ENCODE measurements at regions not wholly inside any gene's neighbourhood (a gene's known extent, or its start where the extent isn't known, plus 50 kb on each side); places are given as distances from the start of the nearest gene placed in this dataset.

DNA sequence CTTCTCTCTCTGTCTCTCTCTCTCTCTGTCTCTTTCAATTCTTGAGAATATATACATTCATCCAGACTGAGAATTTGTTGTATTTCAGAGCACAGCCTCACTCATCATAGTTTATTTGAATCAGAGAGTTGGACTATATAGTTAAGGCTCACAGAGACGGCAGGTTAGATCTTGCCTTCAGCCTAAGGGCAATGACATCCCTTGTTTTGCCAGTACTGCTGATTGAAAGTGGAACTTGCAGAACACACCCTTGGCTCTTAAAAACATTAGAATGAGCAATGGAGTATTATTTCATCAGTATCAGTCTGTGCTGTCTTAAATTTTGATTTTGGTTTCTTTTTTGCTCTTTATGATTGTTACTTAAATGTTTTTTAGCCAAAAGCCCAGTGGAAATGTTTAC is 62.0 kb upstream of the DSG1 start:
- DNase-seq (ENCODE audit: extremely low spot score) = no peak
- TF ChIP-seq, protein P1, sequence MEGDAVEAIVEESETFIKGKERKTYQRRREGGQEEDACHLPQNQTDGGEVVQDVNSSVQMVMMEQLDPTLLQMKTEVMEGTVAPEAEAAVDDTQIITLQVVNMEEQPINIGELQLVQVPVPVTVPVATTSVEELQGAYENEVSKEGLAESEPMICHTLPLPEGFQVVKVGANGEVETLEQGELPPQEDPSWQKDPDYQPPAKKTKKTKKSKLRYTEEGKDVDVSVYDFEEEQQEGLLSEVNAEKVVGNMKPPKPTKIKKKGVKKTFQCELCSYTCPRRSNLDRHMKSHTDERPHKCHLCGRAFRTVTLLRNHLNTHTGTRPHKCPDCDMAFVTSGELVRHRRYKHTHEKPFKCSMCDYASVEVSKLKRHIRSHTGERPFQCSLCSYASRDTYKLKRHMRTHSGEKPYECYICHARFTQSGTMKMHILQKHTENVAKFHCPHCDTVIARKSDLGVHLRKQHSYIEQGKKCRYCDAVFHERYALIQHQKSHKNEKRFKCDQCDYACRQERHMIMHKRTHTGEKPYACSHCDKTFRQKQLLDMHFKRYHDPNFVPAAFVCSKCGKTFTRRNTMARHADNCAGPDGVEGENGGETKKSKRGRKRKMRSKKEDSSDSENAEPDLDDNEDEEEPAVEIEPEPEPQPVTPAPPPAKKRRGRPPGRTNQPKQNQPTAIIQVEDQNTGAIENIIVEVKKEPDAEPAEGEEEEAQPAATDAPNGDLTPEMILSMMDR (IDR thresholded peaks at IDR 0.05; ENCODE audit: control extremely low read depth, extremely low read depth, low read depth, missing control alignments) = no peak
- ChIA-PET CTCF (interaction anchor here (3.3 kb wide), 1 partner anchor 11 kb away, joined by 11 read pairs; no protein-coding TSS in a partner anchor), POLR2A (no interaction called here)

DNA sequence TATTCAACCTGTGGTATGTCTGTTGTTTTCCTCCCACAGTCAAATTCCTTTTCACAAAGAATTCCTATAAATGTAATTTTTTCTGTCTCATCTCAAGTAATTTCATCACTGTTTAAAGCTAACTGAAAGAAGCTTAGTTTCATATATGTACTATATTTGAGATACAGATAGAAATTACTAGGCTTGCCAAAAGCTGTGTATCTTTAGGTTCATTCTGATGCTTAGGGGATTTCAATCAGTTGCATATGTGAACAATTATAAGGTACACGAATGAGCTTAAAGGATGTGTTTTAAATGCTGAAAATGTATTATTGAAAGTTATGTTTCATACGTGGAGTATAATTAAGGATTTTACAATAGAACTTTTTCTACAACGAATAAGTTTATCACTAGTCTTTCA is 59.2 kb upstream of the DSG1 start:
- TF ChIP-seq, protein P1 (IDR thresholded peaks at IDR 0.05; ENCODE audit: control extremely low read depth, extremely low read depth, low read depth, missing control alignments) = no peak
- ChIA-PET POLR2A (no interaction called here), CTCF (interaction anchor here (1.0 to 3.3 kb wide), 5 partner anchors 9 to 138 kb away, joined by 3 to 11 read pairs (median 3); no protein-coding TSS in a partner anchor)
- DNase-seq (ENCODE audit: extremely low spot score) = no peak

DNA sequence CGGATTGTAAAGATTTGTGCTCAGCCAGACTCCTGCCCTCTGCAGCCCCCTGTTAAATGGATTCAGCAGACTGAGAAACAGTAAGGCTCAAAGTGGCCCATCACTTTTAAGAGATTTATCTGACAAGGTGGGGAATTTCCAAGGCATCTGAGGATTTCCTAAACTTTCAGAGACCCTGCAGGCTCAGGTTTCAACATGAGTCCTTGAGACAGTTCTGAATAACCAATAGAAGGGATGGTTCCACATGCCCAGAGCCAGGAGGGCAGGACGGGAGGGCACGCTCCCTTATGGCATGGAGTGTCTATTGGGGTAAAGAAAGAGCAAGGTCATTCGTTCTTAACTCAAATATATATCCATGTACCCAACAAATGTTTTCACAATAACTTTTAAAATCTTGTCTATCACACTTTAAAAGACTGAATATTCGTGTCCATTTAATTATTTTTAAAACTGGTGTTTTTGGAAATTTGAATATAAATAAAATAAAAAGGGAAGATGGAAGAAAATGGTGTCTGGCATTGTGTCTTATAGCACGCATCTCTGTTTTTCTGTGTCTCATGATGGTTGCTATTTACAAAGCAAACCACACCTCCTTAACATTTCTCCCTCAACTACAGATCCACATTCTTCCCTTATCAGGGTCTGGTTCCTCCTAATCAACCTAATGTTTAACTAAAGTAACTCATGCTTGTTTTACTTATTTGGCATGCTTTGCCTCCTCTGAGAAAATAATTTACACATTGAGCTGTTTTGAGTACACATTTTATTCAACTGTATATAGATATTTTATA is 56.0 kb upstream of the DSG1 start:
- TF ChIP-seq, protein P1 (IDR thresholded peaks at IDR 0.05; ENCODE audit: control extremely low read depth, extremely low read depth, low read depth, missing control alignments) = no peak
- POLR2A ChIA-PET = no interaction called here

DNA sequence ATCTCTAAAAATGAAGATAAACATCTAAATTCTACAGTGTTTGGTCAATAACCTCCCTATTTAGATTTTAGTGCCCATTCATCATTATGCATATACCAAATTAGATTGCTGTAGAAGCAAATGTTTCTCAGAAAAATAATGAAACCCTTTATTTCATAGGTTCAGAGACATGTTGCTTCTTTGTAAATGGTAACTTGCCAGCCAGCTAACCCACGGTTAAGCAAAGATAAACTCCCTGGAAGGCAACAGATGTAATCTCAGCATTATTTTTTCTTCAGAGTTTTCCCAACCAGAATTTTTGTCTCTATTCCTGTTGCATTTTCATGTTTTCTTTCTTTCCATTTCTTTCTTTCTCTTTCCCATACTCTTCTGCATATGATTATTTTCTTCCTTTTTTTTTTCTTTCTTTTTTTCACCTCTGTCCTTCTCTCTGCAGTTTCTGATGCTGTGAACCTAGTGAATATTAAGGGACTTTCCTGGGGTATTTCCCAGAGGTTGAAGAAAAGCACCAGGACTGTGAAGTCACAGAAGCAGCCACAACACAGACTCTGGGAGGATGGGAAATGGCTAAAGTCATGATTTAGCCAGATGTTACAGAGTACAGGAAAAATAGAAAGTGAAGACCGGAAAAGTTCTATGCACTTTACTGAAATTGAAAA is 50.0 kb upstream of the DSG1 start:
- DNase-seq (ENCODE audit: extremely low spot score) = peak; percentile 34
- ChIA-PET CTCF (interaction anchor here (1.6 kb wide), 1 partner anchor 9 kb away, joined by 3 read pairs; no protein-coding TSS in a partner anchor), POLR2A (no interaction called here)
- TF ChIP-seq, protein P1 (IDR thresholded peaks at IDR 0.05; ENCODE audit: control extremely low read depth, extremely low read depth, low read depth, missing control alignments) = no peak

More for the DNA sequence above, 56.0 kb upstream of the DSG1 start:
- CTCF ChIA-PET = interaction anchor here (0.9 to 1.2 kb wide), 3 partner anchors 10 to 14 kb away, joined by 3 to 5 read pairs (median 4); no protein-coding TSS in a partner anchor
- DNase-seq (ENCODE audit: extremely low spot score) = no peak

Measured in GM10248 (cell line).